22Rv1 (cell line): ENCODE measurements at regions not wholly inside any gene's neighbourhood (a gene's known extent, or its start where the extent isn't known, plus 50 kb on each side); places are given as distances from the start of the nearest gene placed in this dataset.
A peak's percentile ranks its signal among the peaks of the same experiment; 100 is the strongest.
"Not testable (repeated sequence)": the region's sequence is repeated elsewhere in the genome, so short reads cannot be mapped to it uniquely, and the experiment has no call there.

Source experiments
- H3K27ac ChIP-seq: fragments of 450-650 bp; 2 replicates; pipeline ENCODE4 v1.5.1; 2017
- ZFX ChIP-seq: fragments of 450-650 bp; IDR thresholded peaks from 2 replicates; pipeline ENCODE4 v1.6.1; 2017; ENCODE audit warnings: antibody characterized with exemption, borderline replicate concordance
- TF ChIP-seq, protein P1 (sequence below): fragments of 450-650 bp; IDR thresholded peaks from 2 replicates; pipeline ENCODE4 v1.5.1; 2017; ENCODE audit warnings: mild to moderate bottlenecking

DNA sequence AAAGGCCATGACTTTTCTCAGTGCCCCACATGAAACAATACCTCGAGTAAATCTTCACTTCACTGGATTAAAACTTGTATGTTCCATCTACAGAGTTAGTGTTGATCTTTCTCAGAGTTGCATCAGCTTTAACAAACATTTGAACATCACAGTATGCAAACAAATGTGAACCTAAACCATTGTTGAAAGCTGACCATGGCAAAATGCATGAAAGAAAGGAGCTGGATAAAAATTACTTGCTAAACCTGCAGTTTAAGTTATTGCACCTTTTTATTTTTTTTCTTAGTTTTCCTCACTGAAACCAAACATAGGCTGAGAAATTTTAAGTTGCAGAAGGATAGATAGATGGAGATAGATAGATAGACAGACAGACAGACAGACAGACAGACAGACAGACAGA lies 107.2 kb upstream of the UGP2 start:
- TF ChIP-seq, protein P1, sequence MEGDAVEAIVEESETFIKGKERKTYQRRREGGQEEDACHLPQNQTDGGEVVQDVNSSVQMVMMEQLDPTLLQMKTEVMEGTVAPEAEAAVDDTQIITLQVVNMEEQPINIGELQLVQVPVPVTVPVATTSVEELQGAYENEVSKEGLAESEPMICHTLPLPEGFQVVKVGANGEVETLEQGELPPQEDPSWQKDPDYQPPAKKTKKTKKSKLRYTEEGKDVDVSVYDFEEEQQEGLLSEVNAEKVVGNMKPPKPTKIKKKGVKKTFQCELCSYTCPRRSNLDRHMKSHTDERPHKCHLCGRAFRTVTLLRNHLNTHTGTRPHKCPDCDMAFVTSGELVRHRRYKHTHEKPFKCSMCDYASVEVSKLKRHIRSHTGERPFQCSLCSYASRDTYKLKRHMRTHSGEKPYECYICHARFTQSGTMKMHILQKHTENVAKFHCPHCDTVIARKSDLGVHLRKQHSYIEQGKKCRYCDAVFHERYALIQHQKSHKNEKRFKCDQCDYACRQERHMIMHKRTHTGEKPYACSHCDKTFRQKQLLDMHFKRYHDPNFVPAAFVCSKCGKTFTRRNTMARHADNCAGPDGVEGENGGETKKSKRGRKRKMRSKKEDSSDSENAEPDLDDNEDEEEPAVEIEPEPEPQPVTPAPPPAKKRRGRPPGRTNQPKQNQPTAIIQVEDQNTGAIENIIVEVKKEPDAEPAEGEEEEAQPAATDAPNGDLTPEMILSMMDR: no peak
- no peak for TF ChIP-seq ZFX
- peak overlapping the region; percentile 63 for H3K27ac ChIP-seq

DNA sequence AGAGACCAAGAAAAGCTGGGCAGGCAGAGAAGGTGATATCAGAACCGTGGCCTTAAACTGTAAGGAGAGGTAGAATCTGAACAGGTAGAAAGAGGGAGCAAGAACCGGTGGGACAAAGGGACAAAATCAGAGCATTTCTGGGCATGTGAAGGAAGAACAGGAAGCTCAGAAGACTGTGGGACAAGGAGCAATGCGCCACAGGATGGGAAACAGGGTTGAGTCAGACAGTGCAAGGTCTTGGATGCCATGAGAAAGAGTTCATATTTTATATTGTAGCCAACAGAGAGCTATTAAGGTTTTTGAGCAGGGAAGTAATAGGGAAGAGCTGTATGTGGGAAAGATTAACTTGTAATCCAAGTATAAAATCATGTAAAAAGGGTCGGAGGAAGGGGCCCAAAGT lies 106.4 kb upstream of the UGP2 start:
- TF ChIP-seq, protein P1: no peak
- no peak for TF ChIP-seq ZFX
- peak overlapping the region; percentile 63 for H3K27ac ChIP-seq

DNA sequence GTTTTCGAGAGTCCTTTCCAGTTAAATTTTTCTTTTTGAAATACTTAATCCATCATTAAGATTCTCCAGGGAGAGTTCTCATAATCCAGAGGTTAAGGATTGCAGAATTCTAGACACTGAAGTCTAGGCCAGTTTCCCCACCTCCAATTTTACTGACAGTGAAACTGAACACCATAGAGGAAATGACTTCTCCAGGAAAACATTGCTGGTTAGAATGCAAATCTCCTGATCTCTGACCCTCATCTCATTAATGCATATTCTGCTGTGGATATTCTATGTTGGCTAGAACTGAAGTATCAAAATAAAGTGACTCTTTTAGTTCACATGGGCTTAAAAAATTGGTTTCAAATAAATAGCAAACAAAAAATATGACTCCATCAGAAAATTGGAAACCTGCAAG lies 105.8 kb upstream of the UGP2 start:
- H3K27ac ChIP-seq: peak overlapping the region; percentile 63
- TF ChIP-seq, protein P1: no peak
- TF ChIP-seq ZFX: no peak

DNA sequence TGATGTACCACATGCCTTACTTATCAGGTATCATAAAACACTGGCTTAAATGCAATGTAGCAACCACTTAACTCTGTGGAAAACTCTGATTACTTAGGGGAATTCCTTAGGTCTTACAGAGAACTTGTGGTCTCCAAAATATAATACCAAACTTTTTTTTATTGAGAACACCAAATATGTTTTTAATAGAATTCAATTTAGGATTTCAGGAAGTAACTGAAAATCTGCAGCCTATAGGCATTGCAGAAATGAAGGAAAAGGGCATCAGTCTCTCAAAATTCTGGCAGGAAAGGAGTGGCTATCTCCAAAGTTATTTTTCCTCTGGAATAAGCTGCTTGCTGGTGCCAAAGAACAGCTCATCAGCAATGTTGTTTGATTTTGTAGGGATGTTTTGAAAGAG lies 105.3 kb upstream of the UGP2 start:
- no peak for TF ChIP-seq ZFX
- TF ChIP-seq, protein P1: no peak
- no peak overlapping the region for H3K27ac ChIP-seq

DNA sequence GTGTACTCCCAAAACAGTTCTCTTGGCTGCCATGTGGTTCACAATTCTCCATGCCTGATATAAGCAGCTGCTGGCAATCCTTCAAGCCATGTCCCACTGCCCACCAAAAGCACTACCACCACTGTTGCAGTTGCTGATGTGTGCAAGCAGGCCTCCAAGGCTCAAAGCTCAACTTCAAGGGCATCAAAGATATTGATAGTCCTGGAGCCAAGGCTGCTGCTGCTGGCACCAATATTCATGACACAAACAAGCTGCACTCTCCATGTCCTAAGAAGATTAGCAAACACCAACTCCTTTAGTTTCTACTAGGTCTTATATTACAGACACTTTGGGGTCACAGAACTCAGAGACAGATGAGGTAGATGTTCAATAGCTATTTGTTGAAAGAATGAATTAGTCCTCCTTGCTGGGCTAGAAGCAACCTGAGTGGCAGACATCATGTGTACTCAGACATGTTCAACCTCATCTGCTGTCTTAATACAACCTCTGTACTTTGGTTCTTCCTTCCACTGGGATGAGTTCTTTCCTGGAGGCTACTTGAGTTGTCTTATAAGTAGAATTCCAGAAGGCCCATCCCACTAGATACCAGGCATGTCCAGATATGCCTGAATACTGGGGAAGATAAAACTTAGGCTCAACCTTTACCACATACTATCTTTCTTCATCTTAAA lies 104.5 kb upstream of the UGP2 start:
- TF ChIP-seq, protein P1: no peak
- no peak for TF ChIP-seq ZFX
- H3K27ac ChIP-seq: no peak overlapping the region

- H3K27ac ChIP-seq: no peak overlapping the region
- TF ChIP-seq ZFX: no peak
- TF ChIP-seq, protein P1: no peak
Measured at GRCh38 chr2:63738019-63738418, 103.7 kb upstream of the UGP2 start.

DNA sequence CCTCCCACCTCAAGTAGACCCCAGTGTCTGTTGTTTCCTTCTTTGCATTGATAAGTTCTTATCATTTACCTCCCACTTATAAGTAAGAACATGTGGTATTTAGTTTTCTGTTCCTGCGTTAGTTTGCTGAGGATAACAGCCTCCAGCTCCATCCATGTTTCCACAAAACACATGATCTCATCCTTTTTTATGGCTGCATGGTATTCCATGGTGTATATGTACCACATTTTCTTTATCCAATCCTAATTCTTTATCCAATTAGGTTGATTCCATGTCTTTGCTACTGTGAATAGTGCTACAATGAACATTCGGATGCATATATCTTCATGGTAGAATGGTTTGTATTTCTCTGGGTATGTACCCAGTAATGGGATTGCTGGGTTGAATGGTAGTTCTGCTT lies 102.5 kb upstream of the UGP2 start:
- H3K27ac ChIP-seq: not testable (repeated sequence)

DNA sequence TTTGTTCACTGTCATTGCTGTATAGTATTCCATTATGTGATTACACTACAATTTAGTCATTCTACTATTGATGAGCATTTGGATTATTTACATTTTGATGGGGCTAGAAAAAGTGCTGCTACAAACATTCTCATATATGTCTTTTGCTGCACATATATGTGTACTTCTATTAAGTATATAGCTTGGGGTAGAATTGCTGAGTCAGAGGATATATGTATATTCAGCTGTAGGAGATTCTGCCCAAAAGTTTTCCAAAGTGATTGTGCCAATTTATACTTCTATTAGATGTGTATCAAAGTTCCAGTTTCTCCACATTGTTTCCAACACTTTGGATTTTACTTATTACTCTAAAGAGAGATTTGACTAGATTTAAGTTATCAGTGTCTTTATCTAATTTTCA lies 101.7 kb upstream of the UGP2 start:
- no peak for TF ChIP-seq ZFX
- TF ChIP-seq, protein P1: no peak

More for the DNA sequence above, 101.7 kb upstream of the UGP2 start:
- no peak overlapping the region for H3K27ac ChIP-seq
